IMR-90 (cell line): ENCODE measurements at regions not wholly inside any gene's neighbourhood (a gene's known extent, or its start where the extent isn't known, plus 50 kb on each side); places are given as distances from the start of the nearest gene placed in this dataset.
"Not testable (repeated sequence)": the region's sequence is repeated elsewhere in the genome, so short reads cannot be mapped to it uniquely, and the experiment has no call there.

Source experiments
- ATAC-seq: fragments of 200-7000 bp; cut with Tn5 transposase; 2 replicates; pipeline ENCODE4 v1.9.1; 2020; ENCODE audit warnings: low read depth, mild to moderate bottlenecking, moderate library complexity
- BruUV-seq: library from RNA; stranded (reverse); fragments of 400-500 nt; replicated peaks from 2 replicates; lab custom pipeline; 2021; lab: Mats Ljungman, UMichigan
- CTCF ChIA-PET: fragments of 300-600 bp; formaldehyde crosslinking; extraction: SDS; loops from one replicate; lab custom pipeline; 2021; ENCODE audit warnings: antibody characterized with exemption; lab: Yijun Ruan, JAX
- POLR2A ChIA-PET: fragments of 300-600 bp; sonication (Branson Sonifier 250); formaldehyde crosslinking; loops from one replicate; lab custom pipeline; 2022; ENCODE audit warnings: antibody characterized with exemption; ENCODE audit not compliant: unreplicated experiment; lab: Charles Lee
- DNase-seq: peaks from one replicate; pipeline ENCODE4 v3.0.0; 2013
- H2AFZ ChIP-seq: replicated peaks from 2 replicates; pipeline ENCODE3; 2013; ENCODE audit warnings: low read length, mild to moderate bottlenecking; ENCODE audit not compliant: poor library complexity
- H2AK5ac ChIP-seq: 2 replicates; pipeline ENCODE4 v1.6.1; 2013; ENCODE audit warnings: low read depth, low read length, inconsistent platforms
- H2AK9ac ChIP-seq: replicated peaks from 2 replicates; pipeline ENCODE3; 2013; ENCODE audit warnings: mild to moderate bottlenecking, low read depth, low read length, moderate library complexity; ENCODE audit not compliant: poor library complexity
- H2BK120ac ChIP-seq: 2 replicates; pipeline ENCODE4 v1.6.1; 2013; ENCODE audit warnings: low read depth, low read length, inconsistent platforms
- H2BK15ac ChIP-seq: 3 replicates; pipeline ENCODE4 v1.6.1; 2013; ENCODE audit warnings: low read depth, low read length, inconsistent platforms
- H2BK20ac ChIP-seq: 2 replicates; pipeline ENCODE4 v1.6.1; 2013; ENCODE audit warnings: low read depth, mild to moderate bottlenecking, inconsistent platforms, low read length, moderate library complexity
- H2BK5ac ChIP-seq: 2 replicates; pipeline ENCODE4 v1.6.1; 2013; ENCODE audit warnings: mild to moderate bottlenecking, low read depth, low read length, inconsistent platforms; ENCODE audit not compliant: poor library complexity, severe bottlenecking
- H3K14ac ChIP-seq: replicated peaks from 2 replicates; pipeline ENCODE4 v1.6.1; 2013; ENCODE audit warnings: low read depth, low read length, inconsistent platforms
- H3K18ac ChIP-seq: 2 replicates; pipeline ENCODE4 v1.6.1; 2013; ENCODE audit warnings: low read depth, low read length, control low read depth
- H3K23ac ChIP-seq: 2 replicates; pipeline ENCODE4 v1.6.1; 2013; ENCODE audit warnings: low read depth, low read length, inconsistent platforms
- H3K27ac ChIP-seq: 2 replicates; pipeline ENCODE4 v1.5.1; 2013; ENCODE audit warnings: mild to moderate bottlenecking, control low read depth, low read length; ENCODE audit not compliant: insufficient read depth
- H3K27me3 ChIP-seq: 2 replicates; pipeline ENCODE4 v1.6.1; 2013; ENCODE audit warnings: low read length; ENCODE audit not compliant: control insufficient read depth, insufficient read depth
- H3K36me3 ChIP-seq: 2 replicates; pipeline ENCODE4 v1.6.1; 2013; ENCODE audit warnings: low read length, mixed read lengths; ENCODE audit not compliant: control insufficient read depth, insufficient read depth
- H3K4ac ChIP-seq: 2 replicates; pipeline ENCODE4 v1.6.1; 2013; ENCODE audit warnings: low read depth, low read length, inconsistent platforms
- H3K4me1 ChIP-seq: 2 replicates; pipeline ENCODE4 v1.6.1; 2013; ENCODE audit warnings: low read length, mixed read lengths; ENCODE audit not compliant: control insufficient read depth, insufficient read depth
- H3K4me2 ChIP-seq: 2 replicates; pipeline ENCODE4 v1.6.1; 2013; ENCODE audit warnings: low read depth, mild to moderate bottlenecking, control low read depth, low read length, moderate library complexity
- H3K4me3 ChIP-seq: 2 replicates; pipeline ENCODE4 v1.5.1; 2013; ENCODE audit warnings: low read depth, mild to moderate bottlenecking, control low read depth, low read length, moderate library complexity; ENCODE audit not compliant: insufficient read depth
- H3K56ac ChIP-seq: 2 replicates; pipeline ENCODE4 v1.6.1; 2013; ENCODE audit warnings: low read length, inconsistent platforms; ENCODE audit not compliant: insufficient read depth; ENCODE audit errors: extremely low read depth
- H3K79me1 ChIP-seq, 2 experiments: 2 replicates each; pipeline ENCODE4 v1.6.1; 2013; ENCODE audit warnings: low read length in 2 of 2, inconsistent platforms in 1 of 2, low read depth in 1 of 2
- H3K9ac ChIP-seq: 2 replicates; pipeline ENCODE4 v1.6.1; 2013; ENCODE audit warnings: low read depth, low read length, control low read depth
- H3K9me1 ChIP-seq: 2 replicates; pipeline ENCODE4 v1.6.1; 2013; ENCODE audit warnings: low read length, inconsistent platforms; ENCODE audit not compliant: insufficient read depth
- H3K9me3 ChIP-seq: 2 replicates; pipeline ENCODE4 v1.6.1; 2013; ENCODE audit warnings: low read length; ENCODE audit not compliant: control insufficient read depth, insufficient read depth
- H4K20me1 ChIP-seq: 2 replicates; pipeline ENCODE4 v1.6.1; 2013; ENCODE audit warnings: low read length, inconsistent platforms; ENCODE audit not compliant: insufficient read depth
- H4K5ac ChIP-seq: 2 replicates; pipeline ENCODE4 v1.6.1; 2013; ENCODE audit warnings: mild to moderate bottlenecking, low read depth, low read length, control low read depth
- H4K8ac ChIP-seq, 2 experiments: 2 replicates each; pipeline ENCODE4 v1.6.1; 2013; ENCODE audit warnings: low read depth in 2 of 2, low read length in 2 of 2, control low read depth in 1 of 2, inconsistent platforms in 1 of 2
- H4K91ac ChIP-seq: 2 replicates; pipeline ENCODE4 v1.6.1; 2013; ENCODE audit warnings: low read depth, low read length, inconsistent platforms; ENCODE audit not compliant: insufficient read depth
- WGBS, 2 experiments: methylation state at CpG; one replicate each; pipeline versions ENCODE4 v1.1.5 to v1.1.7; 2013; ENCODE audit warnings: missing lambda C conversion rate in 2 of 2; ENCODE audit not compliant: insufficient read length in 1 of 2; ENCODE audit errors: extremely low coverage in 2 of 2; 5-methylcytosine and 5-hydroxymethylcytosine counted together
- dilution Hi-C: fragments of 300-500 bp; cut with HindIII; formaldehyde crosslinking; loops from one replicate; pipeline ENCODE4 v1.14.3; 2018; ENCODE audit warnings: low sequenced_read_pairs; ENCODE audit not compliant: unreplicated experiment
- in situ Hi-C: fragments of 300-500 bp; cut with MboI; formaldehyde crosslinking; loops from 3 replicates; pipeline ENCODE4 v1.14.3; 2019; ENCODE audit warnings: low sequenced_read_pairs, inconsistent platforms, mixed read lengths
- intact Hi-C: fragments of 100-400 bp; cut with micrococcal nuclease; formaldehyde crosslinking; loops from 2 replicates; pipeline ENCODE4 v1.10.0; 2022

DNA sequence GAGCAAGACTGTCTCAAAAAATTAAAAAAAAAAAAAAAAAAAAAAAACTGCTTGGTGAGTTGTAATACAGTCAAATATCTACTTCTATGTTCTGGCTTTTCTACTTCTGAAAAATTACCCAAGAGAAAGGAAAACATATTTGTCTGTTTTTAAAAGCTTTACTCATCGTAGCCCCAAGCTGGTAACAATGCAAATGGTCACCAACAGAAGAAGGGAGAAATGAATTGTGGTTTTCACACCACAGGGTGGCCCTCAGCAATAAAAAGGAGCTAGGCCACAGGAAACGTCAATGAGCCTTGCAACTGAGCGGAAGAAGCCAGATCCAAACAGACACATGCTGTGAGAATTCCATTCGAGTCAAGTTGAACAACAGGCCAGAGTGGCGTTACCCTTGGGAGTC is 121.0 kb downstream of the CDRT15L2 start:
- H3K4ac ChIP-seq, H3K4me2 ChIP-seq, H2AFZ ChIP-seq, H3K14ac ChIP-seq, H4K5ac ChIP-seq, H2BK15ac ChIP-seq, H3K18ac ChIP-seq, H3K4me1 ChIP-seq, in situ Hi-C loops, H3K9me1 ChIP-seq, H3K27ac ChIP-seq, H2AK9ac ChIP-seq, H3K27me3 ChIP-seq, H3K9ac ChIP-seq, H3K79me1 ChIP-seq, H3K4me3 ChIP-seq, H3K23ac ChIP-seq, H4K91ac ChIP-seq, BruUV-seq, H3K56ac ChIP-seq, H2BK120ac ChIP-seq, intact Hi-C loops, ATAC-seq, H4K20me1 ChIP-seq, H3K9me3 ChIP-seq, H2BK20ac ChIP-seq, H2BK5ac ChIP-seq, H2AK5ac ChIP-seq, DNase-seq, dilution Hi-C loops, H3K36me3 ChIP-seq, H4K8ac ChIP-seq: not testable (repeated sequence)
- ChIA-PET CTCF (interaction anchor here (0.6 kb wide), 1 partner anchor 678 kb away, joined by 4 read pairs; no protein-coding TSS in a partner anchor), POLR2A (interaction anchor here (0.6 kb wide), 1 partner anchor 117 kb away, joined by 13 read pairs; no protein-coding TSS in a partner anchor)
- WGBS, 2 experiments = no CpG with 5 or more reads among the region's 5 CpGs

- H3K18ac ChIP-seq, CTCF ChIA-PET, H3K9ac ChIP-seq, H4K8ac ChIP-seq, BruUV-seq, H2BK120ac ChIP-seq, H3K9me3 ChIP-seq, H3K9me1 ChIP-seq, H3K4ac ChIP-seq, in situ Hi-C loops, H4K20me1 ChIP-seq, POLR2A ChIA-PET, H2AFZ ChIP-seq, H3K36me3 ChIP-seq, H3K79me1 ChIP-seq, H2AK5ac ChIP-seq, H2BK5ac ChIP-seq, ATAC-seq, H4K91ac ChIP-seq, dilution Hi-C loops, H3K4me2 ChIP-seq, H3K23ac ChIP-seq, H3K4me1 ChIP-seq, H3K27ac ChIP-seq, DNase-seq, H3K56ac ChIP-seq, H2BK20ac ChIP-seq, H2BK15ac ChIP-seq, H3K27me3 ChIP-seq, intact Hi-C loops, H3K4me3 ChIP-seq, H3K14ac ChIP-seq, H2AK9ac ChIP-seq, H4K5ac ChIP-seq: not testable (repeated sequence)
- WGBS, 2 experiments = 60% methylated on average over 1 of the region's 5 CpGs; no CpG with 5 or more reads in 1 of the 2 experiments
These were observed 121.8 kb downstream of the CDRT15L2 start for GRCh38 chr17:20701366-20701765.
